ENCODE measurements at regions not wholly inside any gene's neighbourhood (a gene's known extent, or its start where the extent isn't known, plus 50 kb on each side); places are given as distances from the start of the nearest gene placed in this dataset.
A peak's percentile ranks its signal among the peaks of the same experiment; 100 is the strongest.
"Not testable (repeated sequence)": the region's sequence is repeated elsewhere in the genome, so short reads cannot be mapped to it uniquely, and the experiment has no call there.

DNA sequence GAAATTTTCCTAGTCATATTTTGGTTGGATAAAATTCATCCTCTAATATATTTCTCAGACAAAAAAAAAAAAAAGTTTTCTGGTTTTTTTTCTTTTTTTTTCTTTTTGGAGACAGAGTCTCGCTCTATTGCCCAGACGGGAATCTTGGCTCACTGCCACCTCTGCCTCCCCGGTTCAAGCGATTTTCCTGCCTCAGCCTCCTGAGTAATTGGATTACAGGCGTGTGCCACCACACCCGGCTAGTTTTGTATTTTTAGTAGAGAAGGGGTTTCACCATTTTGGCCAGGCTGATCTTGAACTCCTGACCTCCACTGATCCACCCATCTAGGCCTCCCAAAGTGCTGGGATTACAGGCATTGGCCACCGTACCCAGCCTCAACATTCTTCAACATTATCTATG lies 432.7 kb upstream of the PABPC4L start:
- peak; percentile 18 for DNase-seq (ENCODE audit: low read depth)
- in situ Hi-C loops (cut with HindIII; ENCODE audit: low pct_unique_long_range_greater_than_20kb, low sequenced_read_pairs) = no loop called here

GRCh38 chr4:134632056-134632455 lies 430.5 kb upstream of the PABPC4L start:
- in situ Hi-C loops (cut with HindIII; ENCODE audit: low pct_unique_long_range_greater_than_20kb, low sequenced_read_pairs) = no loop called here
- no peak for DNase-seq (ENCODE audit: low read depth)

GRCh38 chr4:134628066-134628465 lies 426.5 kb upstream of the PABPC4L start:
- no peak for DNase-seq (ENCODE audit: low read depth)
- in situ Hi-C loops (cut with HindIII; ENCODE audit: low pct_unique_long_range_greater_than_20kb, low sequenced_read_pairs) = no loop called here

GRCh38 chr4:134627366-134627765 lies 425.8 kb upstream of the PABPC4L start:
- in situ Hi-C loops (cut with HindIII; ENCODE audit: low pct_unique_long_range_greater_than_20kb, low sequenced_read_pairs) = no loop called here
- no peak for DNase-seq (ENCODE audit: low read depth)

GRCh38 chr4:134624365-134624764 lies 422.8 kb upstream of the PABPC4L start:
- in situ Hi-C loops (cut with HindIII; ENCODE audit: low pct_unique_long_range_greater_than_20kb, low sequenced_read_pairs) = no loop called here
- no peak for DNase-seq (ENCODE audit: low read depth)

GRCh38 chr4:134622626-134623575 lies 421.3 kb upstream of the PABPC4L start:
- in situ Hi-C loops (cut with HindIII; ENCODE audit: low pct_unique_long_range_greater_than_20kb, low sequenced_read_pairs) = not testable (repeated sequence)
- DNase-seq (ENCODE audit: low read depth) = peak; percentile 23

GRCh38 chr4:134622199-134622598 lies 420.6 kb upstream of the PABPC4L start:
- DNase-seq (ENCODE audit: low read depth) = peak; percentile 20
- in situ Hi-C loops (cut with HindIII; ENCODE audit: low pct_unique_long_range_greater_than_20kb, low sequenced_read_pairs) = no loop called here

GRCh38 chr4:134621715-134622114 lies 420.1 kb upstream of the PABPC4L start:
- in situ Hi-C loops (cut with HindIII; ENCODE audit: low pct_unique_long_range_greater_than_20kb, low sequenced_read_pairs) = not testable (repeated sequence)
- DNase-seq (ENCODE audit: low read depth) = peak; percentile 12

GRCh38 chr4:134610956-134611355 lies 409.4 kb upstream of the PABPC4L start:
- no peak for DNase-seq (ENCODE audit: low read depth)
- in situ Hi-C loops (cut with HindIII; ENCODE audit: low pct_unique_long_range_greater_than_20kb, low sequenced_read_pairs) = no loop called here

GRCh38 chr4:134610172-134610571 lies 408.6 kb upstream of the PABPC4L start:
- DNase-seq (ENCODE audit: low read depth) = no peak
- in situ Hi-C loops (cut with HindIII; ENCODE audit: low pct_unique_long_range_greater_than_20kb, low sequenced_read_pairs) = no loop called here

DNA sequence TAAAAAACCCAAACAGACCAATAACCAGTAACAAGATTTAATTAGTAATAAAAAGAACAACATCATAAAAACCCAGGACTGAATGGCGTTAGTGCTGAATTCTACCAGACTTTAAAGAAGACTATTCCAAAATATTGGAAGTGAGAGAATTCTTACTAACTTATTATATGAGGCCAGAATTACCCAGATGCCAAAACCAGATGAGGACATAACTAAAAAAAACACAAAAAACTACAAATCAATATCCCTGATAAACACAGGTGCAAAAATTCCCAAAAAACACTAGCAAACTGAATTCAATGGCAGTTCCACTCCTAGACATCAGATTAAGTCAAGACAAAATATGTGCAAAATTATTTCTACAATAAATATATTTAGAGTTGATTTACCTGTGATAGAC lies 400.1 kb upstream of the PABPC4L start:
- in situ Hi-C loops (cut with HindIII; ENCODE audit: low pct_unique_long_range_greater_than_20kb, low sequenced_read_pairs) = no loop called here
- DNase-seq (ENCODE audit: low read depth) = no peak

- in situ Hi-C loops (cut with HindIII; ENCODE audit: low pct_unique_long_range_greater_than_20kb, low sequenced_read_pairs) = no loop called here
- no peak for DNase-seq (ENCODE audit: low read depth)
These were observed 389.7 kb upstream of the PABPC4L start for GRCh38 chr4:134591326-134591725.

DNA sequence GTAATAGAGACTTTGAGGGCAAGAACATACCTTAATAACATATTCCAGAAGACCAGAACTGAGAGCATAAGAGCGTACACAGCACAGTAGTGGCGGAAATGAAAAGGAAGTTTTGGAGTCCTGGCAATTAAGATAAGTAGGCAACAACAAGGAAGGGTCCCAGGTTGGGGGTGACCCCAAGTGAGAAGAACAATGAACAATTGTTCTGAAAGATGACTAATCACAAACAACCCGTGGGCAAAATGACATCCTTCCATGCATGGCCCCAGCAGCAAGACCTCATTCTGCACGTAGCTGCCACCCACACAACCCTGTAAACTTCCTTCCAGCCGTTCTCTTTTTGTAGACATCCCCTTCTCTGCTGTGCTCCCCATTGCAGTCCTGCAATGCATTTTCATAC lies 384.4 kb upstream of the PABPC4L start:
- no peak for DNase-seq (ENCODE audit: low read depth)
- in situ Hi-C loops (cut with HindIII; ENCODE audit: low pct_unique_long_range_greater_than_20kb, low sequenced_read_pairs) = no loop called here

- in situ Hi-C loops (cut with HindIII; ENCODE audit: low pct_unique_long_range_greater_than_20kb, low sequenced_read_pairs) = no loop called here
These were observed 365.9 kb upstream of the PABPC4L start for GRCh38 chr4:134567461-134567860.

GRCh38 chr4:134560728-134561127 lies 359.1 kb upstream of the PABPC4L start:
- in situ Hi-C loops (cut with HindIII; ENCODE audit: low pct_unique_long_range_greater_than_20kb, low sequenced_read_pairs) = no loop called here
- DNase-seq (ENCODE audit: low read depth) = no peak

More at GRCh38 chr4:134567461-134567860, 365.9 kb upstream of the PABPC4L start:
- no peak for DNase-seq (ENCODE audit: low read depth)

DNA sequence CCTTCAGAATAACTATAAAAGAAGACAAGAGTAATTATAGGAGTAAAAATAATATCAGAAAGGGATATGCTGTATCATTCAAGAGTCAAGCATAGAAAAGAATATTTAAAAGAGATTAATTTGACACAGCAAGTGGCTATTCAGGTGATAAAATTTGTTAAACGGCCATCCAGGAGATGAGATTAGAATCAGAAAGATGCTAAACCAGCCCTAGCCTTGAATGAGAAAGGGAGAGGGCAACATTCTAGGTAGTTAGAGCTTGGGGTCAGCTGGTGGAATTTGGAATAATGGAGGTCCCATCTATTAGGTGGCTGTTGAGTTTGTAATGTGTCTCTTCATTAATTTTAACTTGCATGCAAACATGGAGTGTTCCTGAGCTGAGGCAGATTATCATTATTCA lies 350.5 kb upstream of the PABPC4L start:
- in situ Hi-C loops (cut with HindIII; ENCODE audit: low pct_unique_long_range_greater_than_20kb, low sequenced_read_pairs) = no loop called here
- no peak for DNase-seq (ENCODE audit: low read depth)

- in situ Hi-C loops (cut with HindIII; ENCODE audit: low pct_unique_long_range_greater_than_20kb, low sequenced_read_pairs) = no loop called here
- no peak for DNase-seq (ENCODE audit: low read depth)
These were observed 349.8 kb upstream of the PABPC4L start for GRCh38 chr4:134551348-134551747.

- in situ Hi-C loops (cut with HindIII; ENCODE audit: low pct_unique_long_range_greater_than_20kb, low sequenced_read_pairs) = no loop called here
- no peak for DNase-seq (ENCODE audit: low read depth)
These were observed 346.6 kb upstream of the PABPC4L start for GRCh38 chr4:134548052-134548628.

- in situ Hi-C loops (cut with HindIII; ENCODE audit: low pct_unique_long_range_greater_than_20kb, low sequenced_read_pairs) = no loop called here
- DNase-seq (ENCODE audit: low read depth) = no peak
These were observed 344.7 kb upstream of the PABPC4L start for GRCh38 chr4:134546279-134546678.
